SH-SY5Y (cell line): ENCODE measurements at regions not wholly inside any gene's neighbourhood (a gene's known extent, or its start where the extent isn't known, plus 50 kb on each side); places are given as distances from the start of the nearest gene placed in this dataset.

Source experiments
- GATA2 ChIP-seq: IDR thresholded peaks from 2 replicates; pipeline ENCODE4 v1.6.1; 2011; ENCODE audit warnings: mild to moderate bottlenecking, low read depth, low read length
- GATA3 ChIP-seq: IDR thresholded peaks from 2 replicates; pipeline ENCODE4 v1.6.1; 2011; ENCODE audit warnings: low read depth, mild to moderate bottlenecking, low read length, moderate library complexity

- no peak for TF ChIP-seq GATA3
- TF ChIP-seq GATA2: no peak
Measured at GRCh38 chr1:106548726-106549125, 507.7 kb upstream of the PRMT6 start.
